Central memory CD4-positive, alpha-beta T cell (primary cell): ENCODE measurements at regions not wholly inside any gene's neighbourhood (a gene's known extent, or its start where the extent isn't known, plus 50 kb on each side); places are given as distances from the start of the nearest gene placed in this dataset.

Experiments used
- DNase-seq: peaks from one replicate; pipeline ENCODE4 v3.0.0; 2022

DNA sequence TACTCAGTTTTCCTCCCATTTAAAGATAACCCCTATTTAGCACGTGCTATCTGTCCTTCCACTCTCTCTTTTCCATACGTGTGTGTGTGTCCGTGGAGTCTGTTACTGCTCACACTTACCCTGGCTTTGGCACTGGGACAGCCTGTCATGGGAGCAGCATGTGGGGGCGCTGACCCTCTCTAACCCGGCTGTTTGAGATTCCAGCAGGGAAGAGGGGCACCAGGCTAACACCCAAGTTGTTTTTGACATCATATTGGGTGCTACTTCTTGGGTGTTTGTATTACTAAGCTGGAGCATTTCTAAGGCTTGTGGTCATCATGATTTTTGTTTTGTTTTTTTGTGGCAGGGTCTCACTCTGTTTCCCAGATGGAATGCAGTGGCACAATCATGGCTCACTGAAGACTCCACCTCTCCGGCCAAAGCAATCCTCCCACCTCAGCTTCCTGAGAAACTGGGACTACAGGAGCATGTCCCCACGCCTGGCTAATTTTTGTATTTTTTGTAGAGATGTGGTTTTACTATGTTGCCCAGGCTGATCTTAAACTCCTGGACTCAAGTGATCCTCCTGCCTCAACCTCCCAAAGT is 56.9 kb upstream of the SIMC1 start:
- no peak for DNase-seq

DNA sequence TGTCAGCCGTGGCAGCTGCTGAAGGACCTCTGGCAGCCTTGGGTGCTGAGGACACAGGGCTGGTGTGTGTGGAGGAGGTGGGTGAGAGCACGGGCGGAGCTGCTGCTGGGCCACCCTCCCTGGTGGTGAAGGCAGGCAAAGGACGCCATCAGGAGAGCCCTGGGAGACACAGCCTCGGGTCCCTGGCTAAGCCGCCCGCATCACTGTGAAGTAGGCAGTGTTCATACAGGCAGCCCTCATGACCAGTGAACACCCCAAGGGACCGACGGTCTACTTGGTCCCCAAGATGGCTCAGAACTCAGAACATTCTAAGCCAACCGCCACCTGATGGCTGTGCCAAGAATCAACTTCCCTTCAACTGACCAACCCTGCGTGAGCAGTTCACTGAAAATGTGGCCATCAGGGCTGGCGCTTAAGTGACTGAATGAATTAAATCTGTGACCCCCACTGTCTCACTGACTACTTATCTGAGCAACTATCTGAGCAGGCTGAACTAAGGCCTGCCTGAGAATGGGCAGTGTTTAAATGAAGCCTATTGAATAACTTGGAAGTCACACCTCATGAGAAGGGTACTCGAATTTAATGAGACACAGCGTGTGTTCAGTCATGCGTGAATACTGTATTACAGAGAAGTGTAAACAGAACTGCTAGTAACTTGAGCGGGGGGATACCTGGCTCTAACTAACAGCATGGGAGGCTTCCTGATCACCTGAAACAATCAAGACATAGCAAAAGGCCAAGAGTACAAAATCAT is 54.7 kb upstream of the SIMC1 start:
- DNase-seq: no peak

DNA sequence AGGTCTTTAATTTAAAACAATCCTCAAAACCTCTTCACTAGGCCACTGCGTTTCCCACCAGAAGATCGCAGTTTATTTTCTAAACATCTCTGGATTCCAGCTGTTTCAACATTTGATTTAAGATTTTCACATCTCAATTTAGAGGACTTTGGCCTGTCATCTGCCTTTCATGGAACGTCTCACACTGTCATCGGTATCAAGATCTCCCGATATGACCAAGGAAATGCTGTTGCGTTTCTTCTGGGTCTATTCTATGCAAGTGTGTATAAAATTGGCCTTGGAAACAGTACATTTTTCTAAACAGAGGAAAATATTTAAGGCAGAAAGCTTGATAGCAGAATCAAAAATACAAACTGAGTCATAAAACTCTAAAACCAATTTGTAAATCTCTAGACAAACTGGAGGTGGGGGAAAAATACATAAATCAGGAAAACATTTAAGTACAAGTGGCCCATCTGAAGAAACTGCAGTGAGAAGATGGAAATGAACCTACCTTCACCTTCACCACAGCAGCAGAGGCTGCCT is 53.6 kb upstream of the SIMC1 start:
- DNase-seq: no peak

DNA sequence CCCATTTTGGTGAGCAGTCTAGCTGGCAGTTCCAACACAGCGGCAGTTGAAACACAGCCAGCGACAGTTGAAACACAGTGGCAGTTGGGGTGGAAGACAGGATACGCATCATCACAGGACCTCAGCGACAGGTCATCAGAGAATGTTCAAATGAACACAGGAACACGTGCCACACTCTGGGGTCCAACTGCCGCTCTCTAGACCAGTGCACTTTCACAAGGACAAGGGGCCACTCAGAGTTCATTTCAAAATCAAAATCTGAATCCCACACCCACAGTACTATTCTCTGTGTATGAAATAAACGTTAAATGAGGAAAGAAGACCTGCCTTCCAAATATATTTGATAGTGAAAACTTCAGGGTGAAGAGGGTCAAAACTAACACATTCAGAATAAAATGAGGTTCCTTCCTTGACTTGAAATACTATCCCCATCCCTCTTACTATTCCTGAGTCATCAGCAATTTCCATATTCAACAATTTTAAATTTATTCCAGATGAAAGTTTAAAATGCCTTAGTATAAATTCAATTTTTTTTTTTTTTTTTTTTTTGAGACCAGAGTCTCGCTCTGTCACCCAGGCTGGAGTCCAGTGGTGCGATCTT is 53.0 kb upstream of the SIMC1 start:
- DNase-seq: no peak

DNA sequence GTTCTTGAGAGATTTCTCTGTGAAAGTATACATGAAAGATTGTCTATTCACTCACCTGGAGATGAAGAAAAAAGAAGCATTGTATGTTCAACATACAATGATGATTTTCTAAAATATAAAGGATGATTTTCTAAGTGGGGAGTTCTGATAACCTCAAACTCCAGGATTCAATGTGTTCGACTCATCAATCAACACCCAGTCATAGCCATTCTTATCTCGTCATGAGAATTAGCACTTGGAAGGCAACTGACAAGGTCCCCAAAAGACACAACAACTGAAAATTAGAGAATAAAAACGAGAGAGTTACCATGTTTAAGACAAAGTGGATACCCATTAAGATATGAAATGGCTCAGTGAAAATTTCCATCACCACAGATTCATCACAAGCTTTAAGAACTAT is 52.1 kb upstream of the SIMC1 start:
- DNase-seq: no peak

DNA sequence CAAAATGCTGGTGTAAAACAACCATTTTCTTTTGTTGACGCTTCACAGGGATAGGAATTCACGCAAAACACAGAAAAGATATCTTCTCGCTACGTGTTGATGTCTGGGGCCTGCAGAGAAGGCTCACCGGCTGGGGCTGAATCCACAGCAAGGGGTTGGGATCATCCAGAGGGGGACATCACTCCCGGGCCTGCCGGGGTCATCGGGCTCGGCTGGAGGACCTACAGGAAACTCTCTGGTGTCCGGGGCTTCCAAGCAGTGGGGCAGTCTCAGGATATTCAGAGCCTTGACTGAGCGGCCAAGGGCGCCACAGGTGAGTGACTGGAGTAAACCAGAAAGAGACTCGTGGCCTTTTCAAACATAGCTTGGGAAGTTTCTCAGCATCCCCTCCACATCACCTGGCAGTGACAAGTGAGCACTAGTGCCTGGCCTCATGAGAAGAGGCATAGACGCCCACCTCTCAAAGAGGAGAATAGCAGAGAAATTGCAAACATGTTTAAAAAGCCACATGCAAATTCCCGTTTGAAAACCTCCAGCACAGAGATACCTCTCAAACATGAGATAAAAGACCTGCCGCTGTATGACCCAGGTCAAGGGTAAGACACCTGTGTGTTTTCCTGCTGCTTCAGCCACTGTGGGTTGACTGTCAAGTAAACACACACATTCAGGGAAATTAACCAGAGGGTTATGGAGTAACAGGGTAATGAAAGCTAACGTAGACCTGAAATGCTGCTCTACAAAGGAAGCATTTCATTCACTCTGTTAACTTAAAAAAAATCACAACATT is 50.8 kb upstream of the SIMC1 start:
- no peak for DNase-seq

DNA sequence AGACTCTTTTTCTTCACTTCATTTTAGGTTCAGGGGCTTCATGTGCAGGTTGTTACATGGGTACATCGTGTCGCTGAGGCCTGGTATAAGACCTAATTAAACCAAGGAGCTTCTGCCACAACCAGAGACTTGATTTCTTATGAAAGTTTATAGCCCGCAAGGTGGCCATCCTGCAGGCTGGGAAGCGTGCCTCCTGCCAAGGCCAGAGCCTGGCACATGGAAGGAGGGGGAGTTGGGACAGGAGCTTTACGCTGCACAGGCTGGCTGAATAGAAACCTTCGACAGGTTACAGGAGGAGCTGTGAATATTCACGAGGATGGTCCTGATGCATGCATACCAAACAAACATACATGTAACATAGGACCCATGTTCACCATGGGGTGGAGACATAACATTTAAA is 50.1 kb upstream of the SIMC1 start:
- DNase-seq: no peak
